Lower leg skin (tissue), 3 donors: ENCODE measurements at regions not wholly inside any gene's neighbourhood (a gene's known extent, or its start where the extent isn't known, plus 50 kb on each side); places are given as distances from the start of the nearest gene placed in this dataset.
"Not testable (repeated sequence)": the region's sequence is repeated elsewhere in the genome, so short reads cannot be mapped to it uniquely, and the experiment has no call there.

ENCODE experiments used
- POLR2A ChIP-seq, 2 donors: fragments of 450-650 bp; IDR thresholded peaks; one replicate each; pipeline ENCODE4 v1.6.1; 2016 to 2017; ENCODE audit warnings: antibody characterized with exemption in 2 of 2, mild to moderate bottlenecking in 1 of 2, moderate library complexity in 1 of 2
- TF ChIP-seq, protein P1 (sequence below), 3 donors: fragments of 450-650 bp; IDR thresholded peaks; one replicate each; pipeline ENCODE4 v1.5.1; 2016; ENCODE audit warnings: antibody characterized with exemption in 3 of 3, mild to moderate bottlenecking in 3 of 3, moderate library complexity in 2 of 3

GRCh38 chr12:17007442-17008040 lies 401.6 kb upstream of the LMO3 start:
- TF ChIP-seq, protein P1, sequence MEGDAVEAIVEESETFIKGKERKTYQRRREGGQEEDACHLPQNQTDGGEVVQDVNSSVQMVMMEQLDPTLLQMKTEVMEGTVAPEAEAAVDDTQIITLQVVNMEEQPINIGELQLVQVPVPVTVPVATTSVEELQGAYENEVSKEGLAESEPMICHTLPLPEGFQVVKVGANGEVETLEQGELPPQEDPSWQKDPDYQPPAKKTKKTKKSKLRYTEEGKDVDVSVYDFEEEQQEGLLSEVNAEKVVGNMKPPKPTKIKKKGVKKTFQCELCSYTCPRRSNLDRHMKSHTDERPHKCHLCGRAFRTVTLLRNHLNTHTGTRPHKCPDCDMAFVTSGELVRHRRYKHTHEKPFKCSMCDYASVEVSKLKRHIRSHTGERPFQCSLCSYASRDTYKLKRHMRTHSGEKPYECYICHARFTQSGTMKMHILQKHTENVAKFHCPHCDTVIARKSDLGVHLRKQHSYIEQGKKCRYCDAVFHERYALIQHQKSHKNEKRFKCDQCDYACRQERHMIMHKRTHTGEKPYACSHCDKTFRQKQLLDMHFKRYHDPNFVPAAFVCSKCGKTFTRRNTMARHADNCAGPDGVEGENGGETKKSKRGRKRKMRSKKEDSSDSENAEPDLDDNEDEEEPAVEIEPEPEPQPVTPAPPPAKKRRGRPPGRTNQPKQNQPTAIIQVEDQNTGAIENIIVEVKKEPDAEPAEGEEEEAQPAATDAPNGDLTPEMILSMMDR (IDR thresholded peaks at IDR 0.05): not testable (repeated sequence)
- not testable (repeated sequence) for TF ChIP-seq POLR2A (IDR thresholded peaks at IDR 0.05)
